ENCODE measurements at regions not wholly inside any gene's neighbourhood (a gene's known extent, or its start where the extent isn't known, plus 50 kb on each side); places are given as distances from the start of the nearest gene placed in this dataset.
"Not testable (repeated sequence)": the region's sequence is repeated elsewhere in the genome, so short reads cannot be mapped to it uniquely, and the experiment has no call there.

GRCh38 chr11:11210446-11210845 lies 142.6 kb downstream of the CSNK2A3 start:
- Histone ChIP-seq H3K36me3 (ENCODE audit: control insufficient read depth in 2 of 2, insufficient read depth in 2 of 2, low read length in 1 of 2) (no peaks in the 10 kb centered on the region), H3K27me3 (ENCODE audit: control insufficient read depth in 2 of 2, insufficient read depth in 1 of 2, low read length in 1 of 2) (no peaks in the 10 kb centered on the region), H3K27ac (ENCODE audit: low read depth in 1 of 2, low read length in 1 of 2) (no peak overlapping the region), H3K9me3 (ENCODE audit: control insufficient read depth in 2 of 2, insufficient read depth in 1 of 2, low read length in 1 of 2) (no peaks in the 10 kb centered on the region), H3K4me1 (ENCODE audit: control insufficient read depth in 2 of 2, insufficient read depth in 2 of 2, low read length in 2 of 2) (no peaks in the 10 kb centered on the region), H3K4me3 (ENCODE audit: low read length in 2 of 2) (no peak overlapping the region)
- DNase-seq (ENCODE audit: low read depth in 6 of 9, low spot score in 9 of 9), result no peak
- WGBS, result 96% methylated on average over 3 of the region's 3 CpGs

GRCh38 chr11:11209967-11210366 lies 143.1 kb downstream of the CSNK2A3 start:
- DNase-seq (ENCODE audit: low read depth in 6 of 9, low spot score in 9 of 9), result no peak
- H3K27ac ChIP-seq (ENCODE audit: low read depth in 1 of 2, low read length in 1 of 2), result no peak overlapping the region
- H3K27me3 ChIP-seq (ENCODE audit: control insufficient read depth in 2 of 2, insufficient read depth in 1 of 2, low read length in 1 of 2), result no peaks in the 10 kb centered on the region
- 93% methylated on average over 2 of the region's 2 CpGs for WGBS
- H3K4me3 ChIP-seq (ENCODE audit: low read length in 2 of 2), result no peak overlapping the region
- H3K36me3 ChIP-seq (ENCODE audit: control insufficient read depth in 2 of 2, insufficient read depth in 2 of 2, low read length in 1 of 2), result no peaks in the 10 kb centered on the region
- no peaks in the 10 kb centered on the region for H3K9me3 ChIP-seq (ENCODE audit: control insufficient read depth in 2 of 2, insufficient read depth in 1 of 2, low read length in 1 of 2)
- no peaks in the 10 kb centered on the region for H3K4me1 ChIP-seq (ENCODE audit: control insufficient read depth in 2 of 2, insufficient read depth in 2 of 2, low read length in 2 of 2)

GRCh38 chr11:11208994-11209393 lies 144.1 kb downstream of the CSNK2A3 start:
- Histone ChIP-seq H3K4me1 (ENCODE audit: control insufficient read depth in 2 of 2, insufficient read depth in 2 of 2, low read length in 2 of 2) (no peaks in the 10 kb centered on the region), H3K9me3 (ENCODE audit: control insufficient read depth in 2 of 2, insufficient read depth in 1 of 2, low read length in 1 of 2) (no peaks in the 10 kb centered on the region), H3K4me3 (ENCODE audit: low read length in 2 of 2) (no peak overlapping the region), H3K36me3 (ENCODE audit: control insufficient read depth in 2 of 2, insufficient read depth in 2 of 2, low read length in 1 of 2) (no peaks in the 10 kb centered on the region), H3K27me3 (ENCODE audit: control insufficient read depth in 2 of 2, insufficient read depth in 1 of 2, low read length in 1 of 2) (no peaks in the 10 kb centered on the region), H3K27ac (ENCODE audit: low read depth in 1 of 2, low read length in 1 of 2) (no peak overlapping the region)
- 96% methylated on average over 4 of the region's 4 CpGs for WGBS
- no peak for DNase-seq (ENCODE audit: low read depth in 6 of 9, low spot score in 9 of 9)

GRCh38 chr11:11207428-11207827 lies 145.6 kb downstream of the CSNK2A3 start:
- no peak overlapping the region for H3K4me3 ChIP-seq (ENCODE audit: low read length in 2 of 2)
- no peaks in the 10 kb centered on the region for H3K36me3 ChIP-seq (ENCODE audit: control insufficient read depth in 2 of 2, insufficient read depth in 2 of 2, low read length in 1 of 2)
- no peaks in the 10 kb centered on the region for H3K9me3 ChIP-seq (ENCODE audit: control insufficient read depth in 2 of 2, insufficient read depth in 1 of 2, low read length in 1 of 2)
- H3K27me3 ChIP-seq (ENCODE audit: control insufficient read depth in 2 of 2, insufficient read depth in 1 of 2, low read length in 1 of 2), result no peaks in the 10 kb centered on the region
- DNase-seq (ENCODE audit: low read depth in 6 of 9, low spot score in 9 of 9), result no peak
- H3K4me1 ChIP-seq (ENCODE audit: control insufficient read depth in 2 of 2, insufficient read depth in 2 of 2, low read length in 2 of 2), result no peaks in the 10 kb centered on the region
- 89% methylated on average over 3 of the region's 3 CpGs for WGBS
- no peak overlapping the region for H3K27ac ChIP-seq (ENCODE audit: low read depth in 1 of 2, low read length in 1 of 2)

GRCh38 chr11:11206484-11206883 lies 146.6 kb downstream of the CSNK2A3 start:
- no peaks in the 10 kb centered on the region for H3K4me1 ChIP-seq (ENCODE audit: control insufficient read depth in 2 of 2, insufficient read depth in 2 of 2, low read length in 2 of 2)
- H3K27me3 ChIP-seq (ENCODE audit: control insufficient read depth in 2 of 2, insufficient read depth in 1 of 2, low read length in 1 of 2), result no peaks in the 10 kb centered on the region
- no peak overlapping the region for H3K27ac ChIP-seq (ENCODE audit: low read depth in 1 of 2, low read length in 1 of 2)
- no peak overlapping the region for H3K4me3 ChIP-seq (ENCODE audit: low read length in 2 of 2)
- H3K9me3 ChIP-seq (ENCODE audit: control insufficient read depth in 2 of 2, insufficient read depth in 1 of 2, low read length in 1 of 2), result no peaks in the 10 kb centered on the region
- no peaks in the 10 kb centered on the region for H3K36me3 ChIP-seq (ENCODE audit: control insufficient read depth in 2 of 2, insufficient read depth in 2 of 2, low read length in 1 of 2)
- DNase-seq (ENCODE audit: low read depth in 6 of 9, low spot score in 9 of 9), result no peak
- 95% methylated on average over 7 of the region's 7 CpGs for WGBS

- H3K27ac ChIP-seq (ENCODE audit: low read depth in 1 of 2, low read length in 1 of 2), result no peak overlapping the region
- no peak for DNase-seq (ENCODE audit: low read depth in 6 of 9, low spot score in 9 of 9)
- no peaks in the 10 kb centered on the region for H3K4me1 ChIP-seq (ENCODE audit: control insufficient read depth in 2 of 2, insufficient read depth in 2 of 2, low read length in 2 of 2)
- no peaks in the 10 kb centered on the region for H3K27me3 ChIP-seq (ENCODE audit: control insufficient read depth in 2 of 2, insufficient read depth in 1 of 2, low read length in 1 of 2)
- no peaks in the 10 kb centered on the region for H3K9me3 ChIP-seq (ENCODE audit: control insufficient read depth in 2 of 2, insufficient read depth in 1 of 2, low read length in 1 of 2)
- H3K4me3 ChIP-seq (ENCODE audit: low read length in 2 of 2), result no peak overlapping the region
- WGBS, result 94% methylated on average over 2 of the region's 2 CpGs
- H3K36me3 ChIP-seq (ENCODE audit: control insufficient read depth in 2 of 2, insufficient read depth in 2 of 2, low read length in 1 of 2), result no peaks in the 10 kb centered on the region
Observed at GRCh38 chr11:11202885-11203284, 150.2 kb downstream of the CSNK2A3 start.

GRCh38 chr11:11201302-11201701 lies 151.7 kb downstream of the CSNK2A3 start:
- WGBS, result 89% methylated on average over 4 of the region's 4 CpGs
- DNase-seq (ENCODE audit: low read depth in 6 of 9, low spot score in 9 of 9); H3K4me3 ChIP-seq (ENCODE audit: low read length in 2 of 2); H3K27me3 ChIP-seq (ENCODE audit: control insufficient read depth in 2 of 2, insufficient read depth in 1 of 2, low read length in 1 of 2); H3K9me3 ChIP-seq (ENCODE audit: control insufficient read depth in 2 of 2, insufficient read depth in 1 of 2, low read length in 1 of 2); H3K27ac ChIP-seq (ENCODE audit: low read depth in 1 of 2, low read length in 1 of 2); H3K4me1 ChIP-seq (ENCODE audit: control insufficient read depth in 2 of 2, insufficient read depth in 2 of 2, low read length in 2 of 2); H3K36me3 ChIP-seq (ENCODE audit: control insufficient read depth in 2 of 2, insufficient read depth in 2 of 2, low read length in 1 of 2): not testable (repeated sequence)

GRCh38 chr11:11192541-11192940 lies 160.5 kb downstream of the CSNK2A3 start:
- H3K4me3 ChIP-seq (ENCODE audit: low read length in 2 of 2), result no peak overlapping the region
- H3K27me3 ChIP-seq (ENCODE audit: control insufficient read depth in 2 of 2, insufficient read depth in 1 of 2, low read length in 1 of 2), result no peaks in the 10 kb centered on the region
- no peaks in the 10 kb centered on the region for H3K4me1 ChIP-seq (ENCODE audit: control insufficient read depth in 2 of 2, insufficient read depth in 2 of 2, low read length in 2 of 2)
- no peak for DNase-seq (ENCODE audit: low read depth in 6 of 9, low spot score in 9 of 9)
- no peak overlapping the region for H3K27ac ChIP-seq (ENCODE audit: low read depth in 1 of 2, low read length in 1 of 2)
- H3K9me3 ChIP-seq (ENCODE audit: control insufficient read depth in 2 of 2, insufficient read depth in 1 of 2, low read length in 1 of 2), result no peaks in the 10 kb centered on the region
- WGBS, result 92% methylated on average over 3 of the region's 3 CpGs
- H3K36me3 ChIP-seq (ENCODE audit: control insufficient read depth in 2 of 2, insufficient read depth in 2 of 2, low read length in 1 of 2), result no peaks in the 10 kb centered on the region

- 72% methylated on average over 3 of the region's 3 CpGs for WGBS
- Histone ChIP-seq H3K27me3 (ENCODE audit: control insufficient read depth in 2 of 2, insufficient read depth in 1 of 2, low read length in 1 of 2) (no peaks in the 10 kb centered on the region), H3K9me3 (ENCODE audit: control insufficient read depth in 2 of 2, insufficient read depth in 1 of 2, low read length in 1 of 2) (no peaks in the 10 kb centered on the region), H3K27ac (ENCODE audit: low read depth in 1 of 2, low read length in 1 of 2) (no peak overlapping the region), H3K4me1 (ENCODE audit: control insufficient read depth in 2 of 2, insufficient read depth in 2 of 2, low read length in 2 of 2) (no peaks in the 10 kb centered on the region), H3K4me3 (ENCODE audit: low read length in 2 of 2) (no peak overlapping the region), H3K36me3 (ENCODE audit: control insufficient read depth in 2 of 2, insufficient read depth in 2 of 2, low read length in 1 of 2) (no peaks in the 10 kb centered on the region)
- no peak for DNase-seq (ENCODE audit: low read depth in 6 of 9, low spot score in 9 of 9)
Observed at GRCh38 chr11:11189506-11189905, 163.5 kb downstream of the CSNK2A3 start.

- Histone ChIP-seq H3K36me3 (ENCODE audit: control insufficient read depth in 2 of 2, insufficient read depth in 2 of 2, low read length in 1 of 2) (no peaks in the 10 kb centered on the region), H3K27me3 (ENCODE audit: control insufficient read depth in 2 of 2, insufficient read depth in 1 of 2, low read length in 1 of 2) (no peaks in the 10 kb centered on the region), H3K9me3 (ENCODE audit: control insufficient read depth in 2 of 2, insufficient read depth in 1 of 2, low read length in 1 of 2) (no peaks in the 10 kb centered on the region), H3K27ac (ENCODE audit: low read depth in 1 of 2, low read length in 1 of 2) (no peak overlapping the region), H3K4me3 (ENCODE audit: low read length in 2 of 2) (no peak overlapping the region), H3K4me1 (ENCODE audit: control insufficient read depth in 2 of 2, insufficient read depth in 2 of 2, low read length in 2 of 2) (no peaks in the 10 kb centered on the region)
- DNase-seq (ENCODE audit: low read depth in 6 of 9, low spot score in 9 of 9), result no peak
- WGBS, result 95% methylated on average over 5 of the region's 5 CpGs
Observed at GRCh38 chr11:11186249-11186648, 166.8 kb downstream of the CSNK2A3 start.

Data from thymus (tissue), 11 donors.